ENCODE measurements at regions not wholly inside any gene's neighbourhood (a gene's known extent, or its start where the extent isn't known, plus 50 kb on each side); places are given as distances from the start of the nearest gene placed in this dataset.
"Not testable (repeated sequence)": the region's sequence is repeated elsewhere in the genome, so short reads cannot be mapped to it uniquely, and the experiment has no call there.

- no peak for DNase-seq
Observed at GRCh38 chr2:31735716-31736115, 155.0 kb upstream of the SRD5A2 start.

DNA sequence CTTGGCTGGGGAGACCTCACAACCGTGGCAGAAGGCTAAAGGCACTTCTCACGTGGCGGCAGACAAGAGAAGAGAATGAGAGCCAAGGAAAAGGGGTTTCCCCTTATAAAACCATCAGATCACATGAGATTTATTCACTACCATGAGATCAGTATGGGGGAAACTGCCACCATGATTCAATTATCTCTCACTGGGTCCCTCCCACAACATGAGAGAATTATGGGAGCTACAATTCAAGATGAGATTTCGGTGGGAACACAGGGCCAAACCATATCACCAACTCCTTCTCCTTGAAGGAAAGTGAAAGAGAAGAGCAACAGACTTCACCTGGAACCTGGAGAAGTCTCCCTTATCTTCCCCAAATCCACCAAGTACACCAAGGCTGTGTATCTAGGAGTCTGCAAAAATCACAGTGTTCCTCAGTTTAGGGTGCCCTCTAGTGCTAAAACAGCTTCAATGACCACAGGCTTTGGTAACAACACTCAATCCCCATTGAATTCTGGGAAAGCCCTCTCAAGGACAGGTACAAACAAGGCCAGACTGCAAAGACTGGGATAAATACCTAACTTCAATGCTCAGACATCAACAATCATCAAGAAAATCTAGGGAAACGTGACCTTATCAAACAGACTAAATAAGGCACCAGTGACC, 148.8 kb upstream of the SRD5A2 start:
- DNase-seq, result no peak

- no peak for DNase-seq
Observed at GRCh38 chr2:31729065-31729439, 148.3 kb upstream of the SRD5A2 start.

GRCh38 chr2:31728406-31729064, 147.8 kb upstream of the SRD5A2 start:
- no peak for DNase-seq

DNA sequence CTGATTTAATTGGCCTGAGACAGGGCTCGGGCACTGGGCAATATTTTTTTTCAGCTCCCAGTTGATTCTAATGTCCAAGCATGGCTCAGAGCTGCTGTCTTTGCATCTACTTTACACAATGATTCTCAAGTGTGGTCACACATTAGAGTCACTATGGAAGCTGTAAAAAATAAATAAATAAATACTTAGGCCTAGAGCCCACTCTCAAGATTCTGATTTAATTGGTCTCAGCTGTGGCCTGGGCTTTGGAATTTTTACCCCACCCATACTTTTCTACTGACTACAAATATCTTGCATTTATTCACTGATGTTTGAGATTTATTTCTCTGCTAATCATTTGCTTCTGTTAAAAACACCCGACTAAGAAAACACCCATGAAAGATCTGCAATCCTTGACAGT, 145.7 kb upstream of the SRD5A2 start:
- no peak for DNase-seq

DNA sequence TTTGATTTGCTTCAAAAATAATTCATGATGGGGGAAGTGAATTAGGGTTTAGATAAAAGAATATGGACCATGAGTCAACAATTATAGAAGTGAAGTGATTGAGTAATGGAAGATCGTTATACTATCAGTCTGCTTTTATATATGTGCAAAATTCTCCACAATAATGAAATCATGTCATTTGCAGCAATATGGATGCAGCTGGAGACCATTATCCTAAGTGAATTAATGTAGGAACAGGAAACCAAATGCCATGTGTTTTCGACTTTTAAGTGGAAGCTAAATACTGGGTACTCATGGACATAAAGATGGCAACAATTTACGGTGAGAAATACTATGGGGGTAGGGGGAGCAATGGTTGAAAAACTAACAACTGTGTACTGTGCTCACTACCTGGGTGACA, 144.7 kb upstream of the SRD5A2 start:
- no peak for DNase-seq

GRCh38 chr2:31711737-31712136, 131.0 kb upstream of the SRD5A2 start:
- no peak for DNase-seq

GRCh38 chr2:31710121-31710520, 129.4 kb upstream of the SRD5A2 start:
- no peak for DNase-seq

DNA sequence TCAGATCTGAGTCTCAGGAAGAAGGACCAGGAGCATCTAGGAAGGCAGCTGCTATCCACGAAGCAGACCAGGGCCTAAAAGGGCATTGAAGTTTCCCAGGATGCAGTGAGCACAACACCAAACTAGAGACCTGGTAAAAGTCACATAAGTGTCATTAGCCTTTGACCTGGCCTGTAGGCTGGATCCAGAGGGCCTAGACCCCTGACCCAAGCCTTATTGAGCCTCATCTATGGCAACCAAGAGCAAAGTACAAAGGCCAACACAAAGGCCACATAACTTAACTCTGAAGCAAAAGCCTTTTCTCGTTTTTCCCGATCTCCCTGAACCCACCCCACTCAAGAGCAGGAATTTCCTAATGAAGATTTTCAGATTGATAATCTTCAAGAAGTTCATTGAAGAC, 127.3 kb upstream of the SRD5A2 start:
- DNase-seq, result no peak

DNA sequence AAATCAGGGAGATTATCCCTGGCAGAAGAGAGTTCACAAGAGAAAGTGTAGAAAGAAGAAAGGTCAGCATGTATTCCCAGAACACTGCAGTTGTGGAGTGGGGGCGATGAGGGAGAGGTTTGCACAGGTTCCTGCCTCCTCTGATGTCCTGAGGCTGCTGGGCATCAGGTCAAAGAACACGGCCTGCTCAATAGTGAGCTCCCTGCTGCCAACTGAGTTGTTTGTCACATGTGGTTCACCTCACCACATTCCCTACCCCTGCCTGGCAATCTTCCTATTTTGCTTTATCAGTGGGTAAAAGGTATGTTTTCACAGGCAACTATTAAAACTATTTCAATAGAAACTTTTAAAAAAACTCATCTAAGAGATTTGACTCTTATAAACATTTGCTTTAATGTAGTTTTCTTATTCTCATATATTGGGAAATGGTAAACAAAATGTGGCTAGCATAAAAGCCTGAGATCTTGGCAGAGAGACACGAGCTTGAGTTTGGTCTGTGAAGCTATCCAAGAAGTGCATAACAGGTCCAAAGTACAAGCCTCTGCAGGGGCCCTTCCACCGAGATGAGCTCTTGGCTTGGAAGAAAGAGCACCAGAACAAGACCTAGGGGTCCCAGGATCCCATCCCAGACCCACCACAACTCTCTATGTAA, 123.9 kb upstream of the SRD5A2 start:
- no peak for DNase-seq

- DNase-seq, result no peak
Observed at GRCh38 chr2:31703253-31703652, 122.5 kb upstream of the SRD5A2 start.

DNA sequence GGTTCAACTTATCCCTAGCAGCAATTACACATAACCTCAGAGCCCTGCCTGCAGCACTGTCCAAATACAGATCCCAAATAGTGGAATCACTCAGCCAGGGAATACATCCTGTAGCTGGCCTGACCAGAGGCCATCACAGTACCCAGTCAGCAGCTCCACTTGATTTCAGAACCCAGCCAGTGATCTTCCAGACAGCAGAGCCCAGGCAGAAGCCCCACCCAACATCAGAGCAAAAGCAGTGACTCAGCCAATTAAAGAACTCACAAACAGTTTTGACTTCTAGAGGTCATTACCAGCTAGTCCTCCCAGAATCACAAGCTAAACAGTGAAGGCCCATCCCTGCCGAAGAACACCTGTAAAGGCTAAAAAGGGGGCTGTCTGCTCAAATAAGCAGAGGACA, 118.0 kb upstream of the SRD5A2 start:
- DNase-seq, result no peak

DNA sequence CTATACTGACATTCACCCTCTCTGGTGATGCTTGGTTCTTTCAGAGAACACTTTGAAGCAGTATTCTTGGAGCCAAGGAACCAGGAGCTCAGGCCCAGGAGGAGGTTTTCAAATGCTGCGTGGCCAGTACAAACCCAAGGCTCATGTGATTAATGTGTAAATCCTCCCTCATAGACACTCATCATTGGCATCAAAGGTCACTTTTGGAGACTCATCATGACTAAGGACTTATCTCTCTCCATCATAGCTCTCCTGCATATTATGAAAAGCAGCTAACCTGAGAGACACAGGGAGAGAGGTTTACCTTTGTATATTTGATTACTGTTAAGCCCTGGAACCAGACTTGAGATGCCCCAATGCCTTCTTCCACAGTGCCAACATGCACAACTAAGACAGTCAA, 115.3 kb upstream of the SRD5A2 start:
- DNase-seq, result no peak

DNA sequence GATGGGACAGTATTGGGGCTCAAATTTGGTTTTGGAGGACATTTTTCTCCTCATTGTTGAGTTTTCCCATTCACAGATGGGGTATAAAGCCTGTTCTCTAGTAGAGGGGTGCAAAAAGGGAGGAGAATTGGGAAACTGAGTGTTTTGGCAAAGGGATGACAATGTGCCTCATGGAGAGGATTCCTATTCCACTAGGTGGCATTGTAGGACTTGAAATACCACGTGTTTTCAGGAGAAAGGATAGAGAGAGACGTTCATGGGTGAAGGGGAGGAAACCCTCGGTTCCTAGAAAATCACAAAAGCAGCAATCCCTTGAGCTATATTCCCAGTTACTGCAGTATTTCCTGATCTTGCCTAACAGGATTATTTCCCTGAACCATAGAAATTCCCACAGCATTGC, 113.7 kb upstream of the SRD5A2 start:
- no peak for DNase-seq

DNA sequence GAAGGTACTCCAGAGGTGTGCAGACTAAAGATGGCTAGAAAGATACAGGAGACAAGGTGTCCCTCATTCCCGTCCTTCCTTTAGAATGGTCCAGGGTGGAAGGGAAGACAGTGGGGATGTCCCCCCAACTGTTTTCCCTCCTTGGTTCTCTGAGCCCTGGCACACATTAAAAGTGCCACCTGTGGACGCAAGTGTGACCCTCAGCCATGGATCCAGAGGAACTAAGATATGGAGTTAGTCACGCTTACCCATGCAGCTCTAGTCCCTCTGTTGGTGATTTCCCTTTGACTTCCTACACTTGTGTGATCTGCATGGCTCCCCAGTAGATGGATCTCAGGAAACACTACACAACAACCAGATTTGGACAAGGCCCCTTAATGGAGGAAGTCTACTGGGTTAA, 113.1 kb upstream of the SRD5A2 start:
- DNase-seq, result no peak

DNA sequence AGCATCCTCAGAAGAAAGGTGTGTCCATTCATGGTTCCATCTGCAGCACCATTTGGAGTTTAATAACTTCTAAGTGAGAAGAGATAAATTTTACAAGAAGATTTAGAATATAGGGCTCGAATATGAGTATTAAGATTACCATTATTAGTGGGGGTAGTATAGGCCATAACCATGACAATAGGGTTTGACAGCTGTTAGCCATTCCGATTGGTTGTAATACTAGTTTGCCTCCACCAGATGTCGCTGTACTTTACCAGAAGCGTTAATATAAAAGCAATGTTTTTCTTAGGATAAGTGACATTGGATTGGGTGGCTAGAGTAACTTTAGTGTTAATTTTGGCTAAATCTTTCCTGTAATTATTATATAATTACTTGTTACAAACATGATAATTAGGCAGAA, 107.5 kb upstream of the SRD5A2 start:
- DNase-seq, result no peak

GRCh38 chr2:31683506-31683905, 102.8 kb upstream of the SRD5A2 start:
- not testable (repeated sequence) for DNase-seq

DNA sequence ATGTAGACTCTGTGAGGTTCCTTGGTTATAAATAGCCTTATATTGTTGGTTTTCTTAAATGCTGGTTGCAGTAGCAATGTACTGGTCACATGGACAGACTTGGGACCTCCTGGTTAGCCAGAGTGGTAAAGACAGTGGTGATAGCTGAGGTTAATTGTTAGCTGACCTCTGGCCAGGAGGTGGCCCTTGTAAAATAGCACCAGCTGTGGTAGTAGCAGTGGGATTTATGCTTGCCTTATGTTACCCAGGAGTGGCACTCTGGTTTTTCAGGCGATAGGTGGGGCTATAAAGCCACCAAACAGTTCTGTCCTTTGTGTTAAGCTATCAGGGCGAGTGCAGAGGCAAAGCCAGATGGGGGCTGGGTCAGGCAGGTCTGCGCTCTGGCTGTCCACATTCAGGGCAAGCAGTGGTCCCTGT, 94.8 kb upstream of the SRD5A2 start:
- no peak for DNase-seq

GRCh38 chr2:31674446-31674845, 93.7 kb upstream of the SRD5A2 start:
- DNase-seq, result no peak

GRCh38 chr2:31666878-31667277, 86.1 kb upstream of the SRD5A2 start:
- no peak for DNase-seq

DNA sequence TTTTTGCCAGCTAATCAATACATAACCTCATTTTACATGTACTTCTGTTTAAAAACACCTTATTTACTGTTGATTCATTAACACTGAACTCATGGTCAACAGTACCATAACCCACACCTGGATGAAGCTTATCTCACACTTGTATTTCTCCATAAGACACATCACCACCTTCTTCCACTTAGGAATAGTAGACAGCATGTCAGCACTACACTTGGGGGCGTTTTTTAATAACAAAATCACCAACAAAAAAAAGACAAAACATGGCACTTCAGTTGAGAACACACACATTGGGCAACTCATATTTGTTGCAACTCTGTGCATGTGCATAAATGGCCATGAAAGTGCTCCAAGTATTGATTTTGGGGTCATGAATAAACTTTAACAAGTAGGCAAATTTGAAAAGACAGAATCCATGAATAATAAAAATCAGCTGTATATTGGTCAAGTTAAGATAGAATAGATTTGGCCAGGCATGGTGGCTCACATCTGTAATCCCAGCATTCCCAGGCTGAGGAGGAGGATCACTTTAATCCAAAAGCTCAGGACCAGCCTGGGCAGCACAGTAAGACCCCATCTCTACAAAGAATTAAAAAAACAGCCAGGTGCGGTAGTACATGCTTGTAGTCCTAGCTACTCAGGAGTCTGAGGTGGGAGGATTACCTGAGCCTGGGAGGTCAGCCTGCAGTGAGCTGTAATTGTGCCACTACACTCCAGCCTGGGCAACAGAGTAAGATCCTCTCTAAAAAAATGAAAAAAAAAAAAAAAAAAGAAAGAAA, 84.4 kb upstream of the SRD5A2 start:
- no peak for DNase-seq

DNA sequence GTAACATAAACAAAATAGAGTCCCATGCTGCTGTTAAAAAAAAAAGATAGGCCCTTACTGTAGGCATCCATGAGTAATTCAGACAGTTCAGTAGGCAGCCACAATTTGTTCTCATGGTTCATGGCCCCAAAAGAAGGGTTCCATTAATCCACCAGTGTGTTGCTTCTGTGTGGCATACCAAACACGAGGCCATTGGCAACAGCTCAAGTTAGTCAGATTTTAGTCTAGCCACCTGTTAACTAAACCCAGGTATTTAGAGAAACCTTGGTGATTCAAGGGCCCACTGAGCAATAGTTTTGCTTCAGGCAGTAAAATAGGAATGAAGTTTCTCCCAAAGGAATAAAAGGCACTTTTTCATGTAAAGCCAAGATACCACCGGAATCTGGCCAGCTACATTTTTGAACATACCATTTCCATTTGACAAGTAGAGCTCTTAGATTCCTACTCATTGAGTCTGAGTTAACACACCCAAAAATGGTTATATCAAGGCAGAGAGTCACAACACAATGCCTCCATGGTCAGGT, 80.1 kb upstream of the SRD5A2 start:
- DNase-seq, result no peak

GRCh38 chr2:31660165-31660564, 79.4 kb upstream of the SRD5A2 start:
- no peak for DNase-seq

GRCh38 chr2:31654241-31654640, 73.5 kb upstream of the SRD5A2 start:
- DNase-seq, result no peak
